H1 (cell line): ENCODE measurements at regions not wholly inside any gene's neighbourhood (a gene's known extent, or its start where the extent isn't known, plus 50 kb on each side); places are given as distances from the start of the nearest gene placed in this dataset.

Experiments
- CTCF ChIA-PET: fragments of 300-600 bp; sonication (Branson Sonifier 250); formaldehyde crosslinking; loops from one replicate; lab custom pipeline; 2021; ENCODE audit not compliant: partially characterized antibody; lab: Charles Lee
- POLR2A ChIA-PET: fragments of 300-600 bp; sonication (Branson Sonifier 250); formaldehyde crosslinking; loops from one replicate; lab custom pipeline; 2021; ENCODE audit warnings: inconsistent platforms; ENCODE audit not compliant: partially characterized antibody; lab: Charles Lee
- DNase-seq, 2 experiments: peaks; one replicate each; pipeline versions ENCODE4 v3.0.0 to v3.0.0-alpha.2; 2010 to 2022; ENCODE audit warnings: low spot score in 2 of 2, low read depth in 1 of 2, mixed read lengths in 1 of 2
- FAIRE-seq: peaks from 2 replicates; lab custom pipeline; 2011; peaks lifted over from hg19 to GRCh38; lab: Jason Lieb, UNC
- H2AFZ ChIP-seq: 2 replicates; pipeline ENCODE4 v1.8.1; 2012; ENCODE audit warnings: low read length, inconsistent platforms
- H2AK5ac ChIP-seq: 2 replicates; pipeline ENCODE4 v1.6.1; 2013; ENCODE audit warnings: low read depth, low read length
- H2BK120ac ChIP-seq: replicated peaks from 2 replicates; pipeline ENCODE3; 2013; ENCODE audit warnings: low read depth, low read length, inconsistent platforms
- H2BK12ac ChIP-seq: 2 replicates; pipeline ENCODE4 v1.6.1; 2013; ENCODE audit warnings: low read depth, low read length
- H2BK15ac ChIP-seq: 2 replicates; pipeline ENCODE4 v1.6.1; 2013; ENCODE audit warnings: low read length
- H2BK20ac ChIP-seq: 2 replicates; pipeline ENCODE4 v1.6.1; 2013; ENCODE audit warnings: low read length
- H2BK5ac ChIP-seq: 2 replicates; pipeline ENCODE4 v1.6.1; 2013; ENCODE audit warnings: low read depth, low read length
- H3K14ac ChIP-seq: 2 replicates; pipeline ENCODE4 v1.6.1; 2013; ENCODE audit warnings: inconsistent platforms; ENCODE audit not compliant: insufficient read length
- H3K18ac ChIP-seq: 2 replicates; pipeline ENCODE4 v1.6.1; 2013; ENCODE audit warnings: low read length; ENCODE audit errors: extremely low read depth
- H3K23ac ChIP-seq: 2 replicates; pipeline ENCODE4 v1.6.1; 2013; ENCODE audit warnings: inconsistent platforms; ENCODE audit not compliant: insufficient read length
- H3K23me2 ChIP-seq: 2 replicates; pipeline ENCODE4 v1.6.1; 2013; ENCODE audit warnings: low read depth, low read length
- H3K27ac ChIP-seq: 2 replicates; pipeline ENCODE4 v1.6.1; 2011; ENCODE audit warnings: low read depth, low read length, inconsistent platforms
- H3K27me3 ChIP-seq, 4 experiments: replicated peaks in 1 of 4; 1 replicate in 1 of 4; 2 replicates in 3 of 4; pipeline versions ENCODE4 v1.6.1 to v1.8.1; 2011 to 2013; ENCODE audit warnings: low read length in 3 of 4, mild to moderate bottlenecking in 3 of 4, inconsistent platforms in 2 of 4, mixed read lengths in 2 of 4, moderate library complexity in 1 of 4; ENCODE audit not compliant: control insufficient read depth in 3 of 4, insufficient read depth in 3 of 4; ENCODE audit errors: extremely low read depth in 1 of 4
- H3K36me3 ChIP-seq, 4 experiments: 2 replicates each; pipeline versions ENCODE4 v1.6.1 to v1.8.1; 2011 to 2013; ENCODE audit warnings: mild to moderate bottlenecking in 4 of 4, low read length in 3 of 4, moderate library complexity in 2 of 4, control low read depth in 1 of 4, inconsistent platforms in 1 of 4; ENCODE audit not compliant: insufficient read depth in 4 of 4, control insufficient read depth in 2 of 4
- H3K4ac ChIP-seq: replicated peaks from 2 replicates; pipeline ENCODE3; 2013; ENCODE audit warnings: low read length, low read depth, mixed read lengths, inconsistent platforms; ENCODE audit not compliant: insufficient read length
- H3K4me1 ChIP-seq, 4 experiments: replicated peaks in 1 of 4; 1 replicate in 1 of 4; 2 replicates in 3 of 4; pipeline versions ENCODE4 v1.6.1 to v1.8.1; 2011 to 2013; ENCODE audit warnings: low read length in 3 of 4, inconsistent platforms in 2 of 4, mixed read lengths in 1 of 4; ENCODE audit not compliant: insufficient read depth in 4 of 4, control insufficient read depth in 3 of 4
- H3K4me2 ChIP-seq, 2 experiments: 2 replicates each; pipeline versions ENCODE4 v1.6.1 to v1.8.1; 2011 to 2013; ENCODE audit warnings: low read depth in 2 of 2, low read length in 2 of 2, control low read depth in 1 of 2, inconsistent platforms in 1 of 2, mild to moderate bottlenecking in 1 of 2; ENCODE audit not compliant: insufficient read depth in 1 of 2
- H3K4me3 ChIP-seq, 4 experiments: fragments of 200-600, 300-600 bp in 1 of 4; sonication (generic), shearing (Covaris generic), sonication (Bioruptor Twin) in 1 of 4; 2 replicates each; pipeline versions ENCODE4 v1.5.1 to v1.8.1; 2011 to 2016; ENCODE audit warnings: low read length in 4 of 4, low read depth in 3 of 4, control low read depth in 2 of 4, inconsistent platforms in 2 of 4, mild to moderate bottlenecking in 2 of 4, mixed read lengths in 1 of 4, moderate library complexity in 1 of 4; ENCODE audit not compliant: insufficient read depth in 2 of 4; ENCODE audit errors: extremely low read depth in 1 of 4
- H3K56ac ChIP-seq: replicated peaks from 2 replicates; pipeline ENCODE3; 2013; ENCODE audit warnings: low read depth, mild to moderate bottlenecking, mixed read lengths, low read length, inconsistent platforms; ENCODE audit not compliant: insufficient read length
- H3K79me1 ChIP-seq: 2 replicates; pipeline ENCODE4 v1.6.1; 2013; ENCODE audit warnings: low read depth, low read length, control low read depth
- H3K79me2 ChIP-seq, 2 experiments: 2 replicates each; pipeline versions ENCODE4 v1.6.1 to v1.8.1; 2012 to 2013; ENCODE audit warnings: low read length in 2 of 2, mild to moderate bottlenecking in 2 of 2, inconsistent platforms in 1 of 2; ENCODE audit not compliant: insufficient read depth in 2 of 2, control insufficient read depth in 1 of 2
- H3K9ac ChIP-seq, 4 experiments: replicated peaks in 1 of 4; 1 replicate in 1 of 4; 2 replicates in 3 of 4; pipeline versions ENCODE4 v1.6.1 to v1.8.1; 2011 to 2013; ENCODE audit warnings: low read depth in 3 of 4, low read length in 3 of 4, control low read depth in 2 of 4, mild to moderate bottlenecking in 2 of 4, moderate library complexity in 2 of 4, inconsistent platforms in 1 of 4; ENCODE audit errors: extremely low read depth in 1 of 4
- H3K9me3 ChIP-seq, 2 experiments: 2 replicates each; pipeline versions ENCODE4 v1.6.1 to v1.8.1; 2012 to 2013; ENCODE audit warnings: mild to moderate bottlenecking in 2 of 2, moderate library complexity in 2 of 2, control low read depth in 1 of 2, inconsistent platforms in 1 of 2, low read depth in 1 of 2, low read length in 1 of 2, mixed read lengths in 1 of 2; ENCODE audit not compliant: insufficient read depth in 2 of 2
- H4K20me1 ChIP-seq, 2 experiments: replicated peaks in 1 of 2; 2 replicates each; pipeline versions ENCODE3 to v1.8.1; 2011 to 2013; ENCODE audit warnings: inconsistent platforms in 2 of 2, low read length in 2 of 2, mild to moderate bottlenecking in 1 of 2; ENCODE audit not compliant: insufficient read depth in 2 of 2, control insufficient read depth in 1 of 2
- H4K5ac ChIP-seq: 2 replicates; pipeline ENCODE4 v1.6.1; 2013; ENCODE audit warnings: low read length, low read depth, mixed read lengths, inconsistent platforms; ENCODE audit not compliant: insufficient read length
- H4K8ac ChIP-seq: 2 replicates; pipeline ENCODE4 v1.8.0; 2013; ENCODE audit warnings: mild to moderate bottlenecking, moderate library complexity, low read length, inconsistent platforms; ENCODE audit not compliant: insufficient read depth; ENCODE audit errors: extremely low read depth
- H4K91ac ChIP-seq: replicated peaks from 2 replicates; pipeline ENCODE3; 2013; ENCODE audit warnings: low read length, mixed read lengths, inconsistent platforms; ENCODE audit not compliant: insufficient read length
- ASH2L ChIP-seq: fragments of 200-600, 300-600 bp; sonication (generic); IDR thresholded peaks from one replicate; pipeline ENCODE4 v1.7.1; 2017; ENCODE audit warnings: low read length
- EP300 ChIP-seq, 2 experiments: IDR thresholded peaks; 1 replicate in 1 of 2; 2 replicates in 1 of 2; pipeline ENCODE4 v1.6.1; 2011 to 2012; ENCODE audit warnings: low read depth in 2 of 2, low read length in 2 of 2, mild to moderate bottlenecking in 2 of 2, borderline replicate concordance in 1 of 2, inconsistent platforms in 1 of 2, moderate library complexity in 1 of 2
- NANOG ChIP-seq: IDR thresholded peaks from 2 replicates; pipeline ENCODE4 v1.6.1; 2011; ENCODE audit warnings: low read length, low read depth, mild to moderate bottlenecking, inconsistent platforms; ENCODE audit not compliant: insufficient read depth, poor library complexity, severe bottlenecking
- SAP30 ChIP-seq: fragments of 300-600 bp; sonication (generic); IDR thresholded peaks from 2 replicates; pipeline ENCODE4 v1.7.1; 2012; ENCODE audit warnings: low read length, moderate library complexity, mild to moderate bottlenecking, inconsistent platforms; ENCODE audit not compliant: insufficient read depth, insufficient replicate concordance
- SRF ChIP-seq: IDR thresholded peaks from 2 replicates; pipeline ENCODE4 v1.6.1; 2011; ENCODE audit warnings: mild to moderate bottlenecking, low read depth, low read length, moderate library complexity
- TAF7 ChIP-seq: optimal IDR thresholded peaks from 2 replicates; pipeline ENCODE3; 2011; ENCODE audit warnings: low read depth, mild to moderate bottlenecking, inconsistent platforms, low read length, moderate library complexity, borderline replicate concordance
- TBP ChIP-seq: IDR thresholded peaks from 2 replicates; pipeline ENCODE4 v1.6.1; 2011; ENCODE audit warnings: low read depth, low read length, improper control_type of control experiment
- ZNF274 ChIP-seq: IDR thresholded peaks from 2 replicates; pipeline ENCODE4 v1.7.0; 2012; ENCODE audit warnings: low read length, borderline replicate concordance; ENCODE audit errors: extremely low read depth
- WGBS, 2 experiments: shearing (Covaris generic) in 1 of 2; methylation state at CpG; one replicate each; pipeline versions ENCODE4 v1.1.6 to v1.1.7; 2013 to 2015; ENCODE audit warnings: low lambda C conversion rate in 2 of 2, mixed read lengths in 2 of 2, inconsistent platforms in 1 of 2, low coverage in 1 of 2, missing lambda C conversion rate in 1 of 2; ENCODE audit not compliant: insufficient replicate concordance in 2 of 2, insufficient coverage in 1 of 2, insufficient read length in 1 of 2; ENCODE audit errors: extremely low coverage in 1 of 2, missing lambda C conversion rate in 1 of 2; 5-methylcytosine and 5-hydroxymethylcytosine counted together
- TF ChIP-seq, protein P1 (sequence below): IDR thresholded peaks from 2 replicates; pipeline ENCODE4 v1.6.1; 2012; ENCODE audit warnings: inconsistent platforms

DNA sequence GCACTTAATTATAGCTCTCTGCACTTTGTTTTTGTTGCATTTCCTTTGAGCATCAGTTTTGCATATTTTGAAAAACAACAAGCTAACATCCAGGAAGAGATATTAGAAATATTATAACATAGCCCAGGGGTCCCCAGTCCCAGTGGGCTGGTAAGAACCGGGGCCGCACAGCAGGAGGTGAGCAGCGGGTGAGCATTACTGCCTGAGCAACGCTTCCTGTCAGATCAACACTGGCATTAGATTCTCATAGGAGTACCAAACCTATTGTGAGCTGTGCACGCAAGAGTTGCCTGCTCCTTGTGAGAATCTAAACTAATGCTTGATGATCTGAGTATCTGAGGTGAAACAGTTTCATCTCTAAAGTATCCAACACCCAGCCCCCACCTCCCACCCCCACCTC, 675.9 kb upstream of the ZNF608 start:
- DNase-seq: no peak
- POLR2A ChIA-PET: no interaction called here
- no peak for TF ChIP-seq TAF7
- no peak for TF ChIP-seq SAP30
- TF ChIP-seq ASH2L: no peak
- no peak for TF ChIP-seq EP300 (IDR thresholded peaks at IDR 0.05; ENCODE audit: borderline replicate concordance in 1 of 2, low read depth in 2 of 2, low read length in 2 of 2)
- no peak for TF ChIP-seq NANOG
- TF ChIP-seq, protein P1, sequence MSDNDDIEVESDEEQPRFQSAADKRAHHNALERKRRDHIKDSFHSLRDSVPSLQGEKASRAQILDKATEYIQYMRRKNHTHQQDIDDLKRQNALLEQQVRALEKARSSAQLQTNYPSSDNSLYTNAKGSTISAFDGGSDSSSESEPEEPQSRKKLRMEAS: no peak
- no peak for TF ChIP-seq TBP
- TF ChIP-seq ZNF274: no peak
- TF ChIP-seq SRF: no peak

More for the DNA sequence above, 675.9 kb upstream of the ZNF608 start:
- no peak overlapping the region for H3K56ac ChIP-seq
- H3K23ac ChIP-seq: no peak overlapping the region
- FAIRE-seq: no peak
- peaks cover 0 to 6% (median 4%) of the 10 kb centered on the region in 4 experiments; a peak in 3 of 7 replicates for H3K4me1 ChIP-seq
- no peak overlapping the region for H3K4me2 ChIP-seq
- H3K9ac ChIP-seq: no peak overlapping the region
- no peak overlapping the region for H2BK5ac ChIP-seq
- H3K79me2 ChIP-seq: no peaks in the 10 kb centered on the region
- H4K8ac ChIP-seq: no peak overlapping the region
- H3K4me3 ChIP-seq: no peak overlapping the region
- no peak overlapping the region for H3K27ac ChIP-seq
- no peak overlapping the region for H2AK5ac ChIP-seq
- CTCF ChIA-PET: interaction anchor here (1.5 kb wide), 1 partner anchor 10 kb away, joined by 6 read pairs; no protein-coding TSS in a partner anchor
- H3K27me3 ChIP-seq: no peaks in the 10 kb centered on the region
- H4K5ac ChIP-seq: no peak overlapping the region
- no peak overlapping the region for H3K14ac ChIP-seq
- H3K4ac ChIP-seq: no peak overlapping the region
- H2BK120ac ChIP-seq: no peak overlapping the region
- H4K91ac ChIP-seq: no peak overlapping the region
- no peaks in the 10 kb centered on the region for H3K36me3 ChIP-seq
- H3K9me3 ChIP-seq: no peaks in the 10 kb centered on the region
- no peaks in the 10 kb centered on the region for H3K23me2 ChIP-seq
- no peak overlapping the region for H2BK15ac ChIP-seq
- H2BK20ac ChIP-seq: no peak overlapping the region
- H2BK12ac ChIP-seq: no peak overlapping the region
- H2AFZ ChIP-seq: no peak overlapping the region
- H3K79me1 ChIP-seq: no peaks in the 10 kb centered on the region
- H4K20me1 ChIP-seq: no peaks in the 10 kb centered on the region
- WGBS, 2 experiments: 57% methylated on average over 5 of the region's 5 CpGs; no CpG with 5 or more reads in 1 of the 2 experiments
- H3K18ac ChIP-seq: no peak overlapping the region
